Activated CD4-positive, alpha-beta T cell treated with anti-CD3 and anti-CD28 coated beads for 1 hour (primary cell): ENCODE measurements at regions not wholly inside any gene's neighbourhood (a gene's known extent, or its start where the extent isn't known, plus 50 kb on each side); places are given as distances from the start of the nearest gene placed in this dataset.
"Not testable (repeated sequence)": the region's sequence is repeated elsewhere in the genome, so short reads cannot be mapped to it uniquely, and the experiment has no call there.

ENCODE experiments used
- DNase-seq: peaks from one replicate; pipeline ENCODE4 v3.0.0-alpha.2; 2020

DNA sequence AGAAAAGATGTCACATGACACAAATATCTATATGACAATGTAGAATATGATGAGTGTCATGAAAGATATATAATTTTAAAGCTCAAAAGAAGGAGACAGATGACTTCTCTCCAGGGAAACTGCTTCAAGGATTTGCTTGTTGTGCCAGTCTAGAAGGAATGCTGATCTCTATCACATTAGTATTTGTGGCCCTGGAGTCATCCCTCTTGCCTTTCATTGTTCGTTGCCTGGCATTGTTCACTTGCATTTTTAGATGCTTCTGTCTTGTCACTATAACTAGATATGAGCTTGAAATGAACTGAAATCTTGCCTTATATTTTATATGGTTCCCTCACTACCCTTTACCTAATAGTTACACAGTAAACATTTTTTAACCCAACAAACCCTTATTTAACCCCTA lies 207.5 kb downstream of the ZNF608 start:
- no peak for DNase-seq

DNA sequence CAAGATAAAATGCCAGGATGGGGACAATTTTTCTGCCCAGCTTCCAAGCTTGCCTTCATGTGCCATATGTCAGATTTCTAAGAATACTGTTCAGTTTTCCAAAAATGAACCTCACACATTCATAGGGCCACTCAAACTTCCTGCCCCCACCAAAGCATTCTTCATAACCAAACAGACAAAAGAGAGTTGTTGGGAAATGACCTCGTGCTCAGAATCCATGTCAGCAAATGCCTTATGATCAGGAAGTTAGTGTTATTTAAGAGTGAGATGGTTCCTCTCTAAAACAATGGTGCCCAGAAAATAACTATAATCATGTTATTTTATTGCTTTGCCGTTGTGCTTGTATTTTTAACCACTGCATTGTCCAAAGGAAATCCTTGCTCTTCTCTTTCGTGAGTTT lies 208.2 kb downstream of the ZNF608 start:
- DNase-seq: no peak

DNA sequence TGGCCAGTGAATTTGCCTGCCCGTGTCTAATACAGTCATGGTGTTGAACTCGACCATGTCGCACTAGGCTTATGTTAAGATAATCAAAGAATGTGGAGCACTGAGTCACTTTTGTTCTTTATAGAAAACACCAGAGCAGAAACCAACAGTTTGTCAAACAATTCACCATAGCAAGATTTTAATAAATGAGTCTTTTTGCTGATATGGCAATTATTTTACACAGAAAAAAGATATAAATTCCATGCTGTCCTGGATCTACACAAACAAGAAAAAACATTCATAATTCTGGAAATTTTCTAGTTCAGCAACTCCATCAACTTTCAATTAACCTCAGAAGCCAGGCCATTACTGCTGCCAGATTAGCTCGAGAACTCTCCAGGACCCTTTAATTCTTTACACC lies 208.9 kb downstream of the ZNF608 start:
- DNase-seq: no peak

DNA sequence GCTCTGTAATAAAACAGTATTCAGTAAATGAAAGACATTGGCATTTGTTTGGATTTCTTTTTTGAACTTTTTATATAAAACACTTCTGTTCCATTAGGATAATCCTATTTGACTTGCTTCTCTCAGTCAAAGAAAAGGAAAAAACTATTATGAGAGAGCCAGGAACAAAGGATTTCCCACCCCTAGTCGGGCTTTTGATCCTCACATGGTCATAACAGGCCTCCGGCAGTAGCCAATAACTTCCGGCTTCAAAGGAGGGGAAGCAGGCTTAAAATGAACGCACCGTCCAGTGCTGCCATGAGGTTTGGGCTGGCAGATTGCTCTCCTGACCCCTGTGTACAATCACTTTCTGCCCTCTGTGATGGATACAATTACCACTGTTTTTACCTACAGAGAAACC lies 209.3 kb downstream of the ZNF608 start:
- DNase-seq: no peak

DNA sequence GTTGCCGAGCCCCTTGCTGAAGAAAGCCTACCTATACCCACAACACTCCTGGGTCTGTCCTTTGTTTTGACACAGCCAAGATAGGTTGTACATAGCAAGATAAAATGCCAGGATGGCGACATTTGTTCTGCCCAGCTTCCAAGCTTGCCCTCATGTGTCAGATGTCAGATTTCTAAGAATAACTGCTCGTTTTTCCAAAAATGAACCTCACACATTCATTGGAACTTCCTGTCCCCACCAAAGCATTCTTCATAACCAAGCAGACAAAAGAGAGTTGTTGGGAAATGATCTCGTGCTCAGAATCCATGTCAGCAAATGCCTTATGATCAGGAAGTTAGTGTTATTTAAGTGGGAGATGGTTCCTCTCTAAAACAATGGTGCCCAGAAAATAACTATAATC lies 210.1 kb downstream of the ZNF608 start:
- DNase-seq: no peak

DNA sequence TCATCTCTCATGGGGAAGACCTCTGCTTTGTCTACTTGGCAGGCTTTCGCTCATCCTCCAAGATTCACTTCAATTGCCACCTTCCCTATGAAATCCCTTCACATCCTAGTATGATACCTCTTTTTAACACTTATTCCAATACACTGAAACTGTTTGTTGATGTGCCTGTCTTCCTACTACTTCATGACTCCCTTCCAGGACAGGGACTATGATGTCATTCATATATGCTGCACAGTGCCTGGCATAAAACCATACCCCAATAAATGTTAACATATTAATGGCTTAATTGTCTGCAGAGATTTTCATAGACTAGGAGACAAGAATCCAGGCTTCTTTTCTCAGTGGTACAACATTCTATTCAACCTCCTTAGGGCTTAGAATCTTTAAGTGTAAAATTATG lies 215.5 kb downstream of the ZNF608 start:
- DNase-seq: no peak

DNA sequence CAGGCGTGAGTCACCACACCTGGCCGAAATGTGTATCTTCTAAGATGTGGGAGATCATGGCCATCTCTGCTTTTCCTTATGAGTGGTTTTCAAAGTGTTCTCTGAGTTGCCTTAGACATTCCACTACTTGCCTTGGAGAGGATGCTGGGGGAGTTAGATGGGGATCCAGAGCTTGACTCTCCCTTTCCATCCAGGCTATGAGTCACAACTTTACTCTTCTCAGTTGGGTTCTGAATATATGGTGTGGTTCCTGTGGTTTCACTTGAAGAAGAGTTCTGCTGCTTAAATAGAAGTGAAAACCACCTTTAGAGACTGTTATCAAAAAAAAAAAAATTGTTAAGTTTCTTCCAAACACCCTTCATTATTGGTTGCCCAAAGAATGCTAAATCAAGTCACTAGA lies 217.6 kb downstream of the ZNF608 start:
- no peak for DNase-seq

DNA sequence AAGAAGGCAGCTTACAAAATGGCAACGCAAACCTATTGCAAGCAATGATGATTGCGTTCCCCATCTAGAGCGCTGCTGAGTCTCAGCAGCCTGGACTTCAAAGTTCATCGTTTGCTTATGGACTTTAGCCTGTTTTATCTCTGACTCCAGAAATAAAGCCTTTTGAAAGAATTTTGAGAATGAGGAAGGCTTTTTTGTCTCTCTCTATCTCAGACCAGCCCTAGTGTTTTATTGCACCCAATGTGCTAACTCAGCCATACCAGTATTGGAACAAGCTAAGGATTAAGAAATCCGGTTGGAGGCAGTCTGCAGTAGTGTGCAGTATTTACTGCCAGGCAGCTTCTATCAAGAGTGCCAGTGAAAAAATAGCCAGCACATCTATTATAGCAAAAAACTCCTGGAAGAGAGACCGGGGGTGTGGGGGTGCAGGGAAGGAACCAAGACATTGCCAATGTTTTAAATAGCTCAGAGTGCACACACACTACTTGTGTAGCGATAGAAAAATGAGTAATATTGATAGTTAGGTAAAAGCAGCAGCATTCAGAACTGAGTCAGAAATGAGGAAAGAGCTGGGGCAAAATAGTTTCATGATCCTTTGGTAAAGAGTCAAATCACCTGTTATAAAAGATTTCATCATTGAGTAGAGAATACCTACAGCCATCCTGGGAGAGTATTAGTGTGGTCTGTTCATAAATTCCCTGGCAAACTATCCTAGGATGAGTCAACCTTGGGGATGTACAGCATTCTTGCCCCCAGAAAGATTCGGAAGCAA lies 219.0 kb downstream of the ZNF608 start:
- DNase-seq: no peak

DNA sequence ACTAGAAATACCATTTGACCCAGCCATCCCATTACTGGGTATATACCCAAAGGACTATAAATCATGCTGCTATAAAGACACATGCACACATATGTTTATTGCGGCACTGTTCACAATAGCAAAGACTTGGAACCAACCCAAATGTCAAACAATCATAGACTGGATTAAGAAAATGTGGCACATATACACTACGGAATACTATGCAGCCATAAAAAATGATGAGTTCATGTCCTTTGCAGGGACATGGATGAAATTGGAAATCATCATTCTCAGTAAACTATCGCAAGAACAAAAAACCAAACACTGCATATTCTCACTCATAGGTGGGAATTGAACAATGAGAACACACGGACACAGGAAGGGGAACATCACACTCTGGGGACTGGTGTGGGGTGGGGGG lies 220.4 kb downstream of the ZNF608 start:
- DNase-seq: not testable (repeated sequence)

DNA sequence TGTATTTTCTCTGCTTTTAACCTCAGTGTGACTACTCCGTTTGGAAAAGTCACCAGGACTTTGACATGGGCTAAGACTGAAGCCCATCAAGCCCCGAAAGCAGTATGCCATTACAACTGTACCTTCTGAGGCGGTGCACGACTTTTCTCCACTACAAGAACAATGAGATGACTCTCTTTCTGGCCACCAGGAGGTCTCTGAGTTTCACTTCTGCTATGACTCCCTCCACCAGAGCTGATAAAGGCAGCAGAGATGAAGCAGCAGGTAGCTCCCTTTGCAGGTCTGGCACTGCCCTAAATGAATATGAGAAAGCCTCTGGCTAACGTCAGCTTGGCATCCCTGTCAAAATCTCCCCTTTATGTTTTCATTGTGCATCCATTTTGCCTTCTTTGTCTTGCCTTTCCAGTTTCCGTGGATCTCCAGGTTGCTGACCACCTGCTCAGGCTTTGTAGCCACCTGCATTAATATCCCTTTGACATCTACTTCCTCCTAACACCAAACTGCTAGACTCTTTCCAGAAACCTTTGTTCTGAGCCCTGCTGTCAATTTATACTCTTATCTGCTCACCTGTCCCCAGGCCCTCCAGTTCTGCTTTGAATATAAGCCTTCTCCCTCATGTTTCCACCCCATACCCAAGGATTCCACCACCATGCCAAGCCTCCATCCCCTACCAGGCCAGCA lies 221.7 kb downstream of the ZNF608 start:
- no peak for DNase-seq

DNA sequence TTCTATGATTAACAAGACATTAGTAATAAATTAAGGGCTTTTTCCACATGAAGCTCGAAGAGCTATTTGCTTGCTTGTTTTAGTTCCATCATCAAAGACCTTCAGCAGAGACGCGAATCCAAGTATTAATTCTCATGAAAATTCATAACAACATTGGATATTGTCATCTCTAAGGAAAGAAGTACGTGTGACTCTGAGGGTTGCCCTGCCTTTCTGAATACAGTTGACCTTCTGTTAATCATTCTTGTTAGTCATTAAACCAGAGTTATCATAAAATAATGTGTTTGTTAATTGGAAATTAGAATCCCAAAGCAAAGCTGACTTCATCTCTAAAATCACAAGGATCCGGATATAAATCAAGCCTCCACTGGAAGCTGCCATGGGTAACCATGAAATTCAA lies 222.5 kb downstream of the ZNF608 start:
- no peak for DNase-seq

DNA sequence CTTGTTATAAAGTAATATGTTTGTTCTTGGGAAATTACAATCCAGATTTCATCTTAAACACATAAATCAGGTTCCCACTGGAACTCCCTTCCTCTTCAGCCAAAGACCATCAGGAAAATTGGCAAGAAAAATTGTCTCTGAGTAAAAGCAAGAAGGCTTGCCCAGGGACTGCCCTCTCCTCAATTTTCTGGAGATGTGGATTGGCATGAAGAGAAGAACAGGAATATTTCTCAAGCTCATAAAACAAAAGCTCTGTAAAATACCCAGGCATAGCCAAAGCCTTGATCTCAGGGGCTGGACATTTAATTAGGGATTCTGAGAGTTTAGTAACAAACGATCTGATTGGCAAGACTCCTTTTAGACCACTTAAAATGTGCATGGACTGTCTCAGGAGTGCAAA lies 223.4 kb downstream of the ZNF608 start:
- no peak for DNase-seq

DNA sequence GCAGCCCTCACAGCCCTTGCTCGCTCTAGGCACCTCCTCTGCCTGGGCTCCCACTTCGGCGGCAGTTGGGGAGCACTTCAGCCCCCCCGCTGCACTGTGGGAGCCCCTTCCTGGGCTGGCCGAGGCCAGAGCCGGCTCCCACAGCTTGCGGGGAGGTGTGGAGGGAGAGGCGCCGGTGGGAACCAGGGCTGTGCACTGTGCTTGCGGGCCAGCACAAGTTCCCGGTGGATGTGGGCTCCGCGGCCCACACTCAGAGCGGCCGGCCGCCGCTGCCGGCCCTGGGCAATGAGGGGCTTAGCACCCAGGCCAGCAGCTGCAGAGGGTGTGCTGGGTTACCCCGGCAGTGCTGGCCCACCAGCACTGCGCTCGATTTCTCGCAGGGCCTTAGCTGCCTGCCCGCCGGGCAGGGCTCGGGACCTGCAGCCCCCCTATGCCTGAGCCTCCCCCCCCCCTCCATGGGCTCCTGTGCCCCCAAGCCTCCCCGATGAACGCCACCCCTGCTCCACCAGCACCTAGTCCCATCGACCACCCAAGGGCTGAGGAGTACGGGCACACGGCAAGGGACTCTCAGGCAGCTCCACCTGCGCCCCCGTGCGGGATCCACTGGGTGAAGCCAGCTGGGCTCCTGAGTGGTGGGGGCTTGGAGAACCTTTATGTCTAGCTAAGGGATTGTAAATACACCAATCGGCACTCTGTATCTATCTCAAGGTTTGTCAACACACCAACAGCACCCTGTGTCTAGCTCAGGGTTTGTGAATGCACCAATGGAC lies 224.8 kb downstream of the ZNF608 start:
- no peak for DNase-seq

DNA sequence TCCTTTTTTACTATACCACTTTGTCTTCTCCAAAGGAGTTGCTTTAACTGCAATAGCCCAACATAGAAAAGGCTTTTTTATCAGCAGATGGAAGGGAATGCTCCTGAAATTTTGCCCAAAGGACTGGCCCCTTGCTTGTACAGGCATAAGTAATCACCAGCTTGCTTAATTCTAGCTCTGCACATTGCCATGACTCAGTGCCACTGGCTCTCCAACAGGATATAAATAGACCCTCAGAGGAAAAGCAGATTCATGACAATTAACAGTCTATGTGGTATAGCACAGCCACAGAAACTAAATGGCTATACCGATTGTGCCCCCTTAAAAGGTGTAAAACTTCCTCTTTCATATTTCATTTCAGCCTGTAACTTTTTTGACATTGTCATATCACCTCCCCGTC lies 227.0 kb downstream of the ZNF608 start:
- no peak for DNase-seq

DNA sequence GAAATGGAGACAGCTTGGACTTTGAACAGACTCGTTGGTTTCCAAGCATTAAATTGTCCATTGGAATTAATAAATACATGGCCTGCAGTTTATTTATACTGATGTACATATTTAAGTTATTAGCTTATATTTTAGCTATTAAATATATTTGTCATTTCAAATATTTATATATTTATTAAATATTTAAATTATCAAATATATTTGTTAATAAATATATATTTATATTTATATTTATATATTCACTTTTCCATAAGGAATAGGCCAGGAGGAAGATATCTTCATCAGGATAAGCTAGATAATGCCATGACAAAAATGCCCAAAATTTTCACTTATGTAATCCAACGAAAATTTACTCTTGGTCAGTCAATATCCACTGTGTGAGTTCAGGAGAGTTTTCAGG lies 229.9 kb downstream of the ZNF608 start:
- no peak for DNase-seq

DNA sequence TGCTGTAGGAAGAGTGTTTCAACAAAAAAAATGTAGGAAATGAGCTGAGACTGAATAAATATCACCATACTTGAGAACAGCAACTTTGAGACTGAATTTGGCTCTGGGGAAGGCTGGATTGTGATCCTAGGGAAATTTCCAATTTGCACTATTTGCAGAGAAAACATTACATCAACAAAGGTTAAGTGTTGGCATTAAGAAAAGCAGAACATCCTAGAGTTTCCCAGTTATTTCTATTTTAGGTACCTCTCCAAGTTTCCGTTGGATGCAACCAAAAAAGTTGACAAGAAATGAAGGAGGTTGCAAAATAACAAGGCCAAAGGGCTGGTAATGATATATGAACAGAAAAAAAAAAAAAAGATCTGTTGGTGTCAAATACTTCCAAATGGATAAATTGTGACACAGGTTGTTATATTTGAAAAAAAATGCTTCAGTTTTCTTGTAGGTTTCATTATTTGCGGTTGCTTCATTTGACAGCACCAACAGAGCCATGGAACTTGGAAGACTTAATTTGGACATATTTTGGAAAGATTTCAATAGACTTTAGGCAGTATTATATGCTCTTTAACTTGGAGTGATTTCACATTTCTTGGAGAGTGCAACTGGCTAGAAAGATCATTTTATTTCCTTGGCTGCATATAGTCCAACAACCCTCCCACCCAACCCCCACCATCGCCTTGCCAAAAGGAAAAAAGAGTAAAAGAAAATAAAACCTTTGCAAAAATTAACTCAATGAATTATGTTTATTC lies 230.8 kb downstream of the ZNF608 start:
- no peak for DNase-seq

DNA sequence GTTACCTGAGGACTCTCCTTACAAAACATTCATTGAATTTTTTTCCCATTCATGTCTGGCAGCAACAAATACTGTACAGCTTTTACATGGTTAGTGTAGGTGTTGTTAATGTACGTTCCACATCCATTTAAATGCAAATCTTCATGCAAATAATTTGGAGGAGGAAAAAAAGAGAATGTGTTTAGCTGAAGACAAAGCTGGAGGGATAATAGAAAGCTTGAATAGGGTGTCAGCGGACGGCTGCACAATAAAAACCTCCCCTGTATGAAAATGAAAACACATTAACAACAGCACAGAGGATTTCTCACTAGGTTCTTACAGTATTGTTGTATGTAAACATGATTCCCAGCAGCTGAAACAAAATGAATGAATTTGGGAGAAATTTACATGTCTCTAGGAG lies 231.5 kb downstream of the ZNF608 start:
- no peak for DNase-seq

DNA sequence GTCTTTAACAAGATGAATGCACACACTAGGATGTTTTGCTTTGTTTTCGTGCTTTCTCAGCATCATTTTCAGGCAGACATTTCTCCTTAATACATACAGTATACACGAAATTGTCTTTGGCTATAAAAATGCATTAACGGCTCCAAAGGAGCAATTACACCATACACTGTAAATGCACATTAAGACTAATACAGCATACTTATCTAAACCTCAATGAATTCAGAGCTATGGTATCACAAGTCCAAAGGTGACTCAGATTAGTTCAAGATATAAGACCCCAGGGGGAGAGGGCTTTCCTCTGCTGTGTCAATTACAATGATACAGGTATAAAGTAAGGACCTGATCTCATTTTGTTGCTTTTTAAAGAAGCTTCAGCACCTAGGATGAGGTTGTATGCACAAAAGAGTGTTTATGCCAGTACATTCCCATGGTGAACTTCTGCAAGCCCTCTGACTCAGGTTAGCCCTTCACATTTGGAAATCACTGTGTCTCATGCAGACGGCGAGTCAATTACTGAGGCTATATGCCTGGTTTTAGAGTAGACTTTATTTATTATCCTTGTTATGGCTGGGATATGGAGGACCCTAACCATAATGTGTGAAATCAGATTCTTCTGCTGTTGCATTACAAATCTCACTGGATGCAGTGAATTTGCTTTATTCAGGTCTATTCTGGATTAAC lies 233.3 kb downstream of the ZNF608 start:
- no peak for DNase-seq

DNA sequence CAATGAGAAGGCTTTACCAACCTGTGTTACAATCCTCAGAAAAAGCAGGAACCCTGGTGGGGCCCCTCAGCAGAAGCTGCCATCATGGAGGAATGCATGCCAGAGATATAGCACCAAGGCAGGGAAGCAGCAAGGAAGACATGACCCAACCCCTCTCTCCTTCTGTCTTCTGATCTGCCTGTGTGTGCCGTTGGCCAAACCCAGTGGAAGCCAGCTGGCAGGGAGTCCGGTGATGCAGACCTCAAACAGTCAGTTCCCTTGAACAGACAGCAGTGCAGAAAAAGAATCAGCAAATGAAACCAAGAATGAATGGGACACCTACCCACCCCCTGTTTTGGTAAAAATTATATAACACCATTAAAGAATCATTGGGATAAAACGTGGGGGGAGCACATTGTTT lies 234.2 kb downstream of the ZNF608 start:
- DNase-seq: no peak

DNA sequence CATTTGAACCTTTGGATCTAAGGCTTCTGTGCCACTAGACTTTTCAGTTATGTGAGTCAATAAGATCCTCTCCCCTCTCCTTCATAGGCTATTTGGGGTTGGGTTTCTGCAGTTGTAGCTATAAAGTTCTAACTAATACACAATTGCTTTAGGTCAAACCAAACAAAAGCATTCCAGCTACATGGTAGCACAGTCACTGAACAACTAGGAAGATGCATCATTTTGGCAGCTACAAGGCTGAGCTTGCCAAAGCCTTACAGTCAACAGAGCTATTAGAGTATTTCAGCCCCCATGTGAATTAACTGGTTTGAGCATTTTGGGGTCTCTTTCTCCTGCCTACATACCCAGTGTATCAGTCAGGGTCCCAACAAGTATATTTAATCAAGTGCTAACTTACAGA lies 234.6 kb downstream of the ZNF608 start:
- no peak for DNase-seq

DNA sequence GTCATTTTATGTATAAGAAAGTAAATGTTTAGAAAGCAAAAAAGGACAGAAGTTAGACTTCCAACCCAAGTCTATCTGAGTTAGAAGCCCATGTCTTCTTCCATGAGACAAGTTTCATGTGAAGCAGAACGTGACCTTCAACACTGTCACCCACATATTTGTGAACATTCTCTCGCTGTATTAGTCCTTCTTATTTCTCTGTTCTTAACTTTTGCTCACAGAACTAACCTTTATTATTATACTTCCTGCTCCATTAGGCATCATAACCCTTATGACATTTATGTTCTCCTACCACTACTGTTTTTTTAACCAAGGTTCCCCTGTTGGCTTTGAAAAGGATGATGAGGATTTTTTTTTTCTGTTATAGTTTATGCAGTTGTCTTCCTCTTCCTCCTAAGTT lies 238.8 kb downstream of the ZNF608 start:
- no peak for DNase-seq

DNA sequence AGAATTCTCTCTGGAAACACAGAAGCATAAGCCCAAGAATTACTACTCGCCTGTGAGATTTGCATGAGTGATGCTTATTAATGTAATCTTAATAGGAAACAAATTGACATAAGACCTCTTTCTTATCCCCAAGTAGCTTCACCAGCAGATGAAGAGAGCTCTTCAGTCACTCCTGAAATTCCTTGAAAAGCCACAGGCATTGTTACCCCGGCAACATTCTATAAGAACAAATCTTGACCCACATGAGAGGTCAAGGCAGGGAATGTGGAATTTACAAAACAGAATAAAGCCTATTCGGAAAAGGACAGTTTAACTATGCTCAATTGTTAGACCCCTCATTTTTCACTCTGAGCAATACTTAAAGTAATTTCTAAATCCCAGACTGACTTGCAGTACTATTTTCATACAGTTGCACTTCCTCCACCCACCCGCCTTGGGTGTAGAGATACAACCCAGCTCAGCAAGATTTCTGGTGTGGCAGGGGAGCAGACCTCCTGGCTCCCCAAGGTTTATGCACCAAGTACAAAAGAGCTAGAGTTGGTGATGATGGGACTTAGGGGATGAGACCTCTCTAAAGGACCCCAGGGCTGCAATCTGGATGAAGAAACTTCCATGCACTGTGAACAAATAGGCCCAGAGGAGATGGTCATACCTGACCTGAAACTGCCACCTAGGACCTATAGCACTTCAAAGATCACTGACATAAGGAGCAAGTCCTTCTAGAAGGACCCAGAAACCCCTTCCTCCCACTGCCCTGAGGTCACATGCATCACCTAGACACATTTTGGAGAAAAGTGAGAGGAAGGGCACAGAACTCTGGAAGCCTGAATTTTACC lies 242.1 kb downstream of the ZNF608 start:
- no peak for DNase-seq
